SK-N-SH treated with all-trans-retinoic acid at 6 μM for 48 hours (cell line): ENCODE measurements at regions not wholly inside any gene's neighbourhood (a gene's known extent, or its start where the extent isn't known, plus 50 kb on each side); places are given as distances from the start of the nearest gene placed in this dataset.

Source experiments
- CSDC2 ChIP-seq: fragments of 250-450 bp; sonication (Bioruptor Pico); IDR thresholded peaks from 2 replicates; pipeline ENCODE4 v1.5.0; 2020; ENCODE audit warnings: mild to moderate bottlenecking, moderate library complexity
- PATZ1 ChIP-seq: fragments of 250-450 bp; sonication (Bioruptor Pico); IDR thresholded peaks from 2 replicates; pipeline ENCODE4 v1.8.0; 2020; ENCODE audit warnings: mild to moderate bottlenecking, moderate library complexity, borderline replicate concordance
- RARB ChIP-seq: fragments of 250-450 bp; sonication (Bioruptor Pico); IDR thresholded peaks from 2 replicates; pipeline ENCODE4 v1.8.0; 2021; ENCODE audit warnings: mild to moderate bottlenecking, moderate library complexity
- SNAI2 ChIP-seq: fragments of 250-450 bp; sonication (Bioruptor Pico); IDR thresholded peaks from 2 replicates; pipeline ENCODE4 v1.5.0; 2020; ENCODE audit warnings: mild to moderate bottlenecking, moderate library complexity
- TCF4 ChIP-seq: fragments of 250-450 bp; sonication (Bioruptor Pico); IDR thresholded peaks from 2 replicates; pipeline ENCODE4 v1.8.0; 2021; ENCODE audit warnings: mild to moderate bottlenecking, moderate library complexity, borderline replicate concordance
- ZFP3 ChIP-seq: fragments of 250-450 bp; sonication (Bioruptor Pico); IDR thresholded peaks from 2 replicates; pipeline ENCODE4 v1.5.0; 2020; ENCODE audit warnings: mild to moderate bottlenecking, moderate library complexity
- ZNF565 ChIP-seq: fragments of 450-650 bp; formaldehyde crosslinking; conservative IDR thresholded peaks from 2 replicates; pipeline ENCODE4 v1.5.0; 2020; ENCODE audit warnings: low read depth, mild to moderate bottlenecking, moderate library complexity
- ZNF70 ChIP-seq: fragments of 450-650 bp; formaldehyde crosslinking; IDR thresholded peaks from 2 replicates; pipeline ENCODE4 v1.5.0; 2020; ENCODE audit warnings: mild to moderate bottlenecking, moderate library complexity
- ZNF8 ChIP-seq: fragments of 450-650 bp; formaldehyde crosslinking; IDR thresholded peaks from 2 replicates; pipeline ENCODE4 v1.5.0; 2020; ENCODE audit warnings: mild to moderate bottlenecking, moderate library complexity
- TF ChIP-seq, protein P1 (sequence below): fragments of 250-450 bp; sonication (Bioruptor Pico); IDR thresholded peaks from 2 replicates; pipeline ENCODE4 v1.8.0; 2021; ENCODE audit warnings: low read depth, mild to moderate bottlenecking, moderate library complexity, borderline replicate concordance
- TF ChIP-seq, protein P2 (sequence below): fragments of 250-450 bp; sonication (Bioruptor Pico); IDR thresholded peaks from 2 replicates; pipeline ENCODE4 v1.5.0; 2020; ENCODE audit warnings: mild to moderate bottlenecking, moderate library complexity

DNA sequence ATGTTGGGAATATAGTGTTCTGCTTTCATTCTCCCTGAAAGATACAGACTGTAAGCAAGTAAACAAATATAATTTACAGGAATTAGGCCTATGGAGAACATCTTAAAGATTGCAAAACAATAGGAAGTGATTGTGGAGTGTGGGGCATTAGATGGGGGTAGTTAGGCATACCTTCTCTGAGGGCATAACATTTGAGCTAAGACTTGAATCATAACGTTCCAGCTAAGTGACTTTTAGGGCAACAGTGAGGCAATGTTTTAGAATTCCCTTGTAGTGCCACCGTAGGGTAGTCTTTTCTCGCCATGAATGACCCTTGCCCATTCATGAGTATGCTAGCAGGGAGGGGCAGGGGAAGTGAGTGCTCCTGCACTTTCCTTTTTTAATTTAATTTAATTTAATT is 173.3 kb downstream of the SPATA31D1 start:
- TF ChIP-seq ZFP3 (CRISPR knock-in tag): no peak
- TF ChIP-seq, protein P1, sequence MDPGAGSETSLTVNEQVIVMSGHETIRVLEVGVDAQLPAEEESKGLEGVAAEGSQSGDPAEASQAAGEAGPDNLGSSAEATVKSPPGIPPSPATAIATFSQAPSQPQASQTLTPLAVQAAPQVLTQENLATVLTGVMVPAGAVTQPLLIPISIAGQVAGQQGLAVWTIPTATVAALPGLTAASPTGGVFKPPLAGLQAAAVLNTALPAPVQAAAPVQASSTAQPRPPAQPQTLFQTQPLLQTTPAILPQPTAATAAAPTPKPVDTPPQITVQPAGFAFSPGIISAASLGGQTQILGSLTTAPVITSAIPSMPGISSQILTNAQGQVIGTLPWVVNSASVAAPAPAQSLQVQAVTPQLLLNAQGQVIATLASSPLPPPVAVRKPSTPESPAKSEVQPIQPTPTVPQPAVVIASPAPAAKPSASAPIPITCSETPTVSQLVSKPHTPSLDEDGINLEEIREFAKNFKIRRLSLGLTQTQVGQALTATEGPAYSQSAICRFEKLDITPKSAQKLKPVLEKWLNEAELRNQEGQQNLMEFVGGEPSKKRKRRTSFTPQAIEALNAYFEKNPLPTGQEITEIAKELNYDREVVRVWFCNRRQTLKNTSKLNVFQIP (CRISPR knock-in tag): no peak
- TF ChIP-seq SNAI2 (CRISPR knock-in tag): no peak
- TF ChIP-seq, protein P2, sequence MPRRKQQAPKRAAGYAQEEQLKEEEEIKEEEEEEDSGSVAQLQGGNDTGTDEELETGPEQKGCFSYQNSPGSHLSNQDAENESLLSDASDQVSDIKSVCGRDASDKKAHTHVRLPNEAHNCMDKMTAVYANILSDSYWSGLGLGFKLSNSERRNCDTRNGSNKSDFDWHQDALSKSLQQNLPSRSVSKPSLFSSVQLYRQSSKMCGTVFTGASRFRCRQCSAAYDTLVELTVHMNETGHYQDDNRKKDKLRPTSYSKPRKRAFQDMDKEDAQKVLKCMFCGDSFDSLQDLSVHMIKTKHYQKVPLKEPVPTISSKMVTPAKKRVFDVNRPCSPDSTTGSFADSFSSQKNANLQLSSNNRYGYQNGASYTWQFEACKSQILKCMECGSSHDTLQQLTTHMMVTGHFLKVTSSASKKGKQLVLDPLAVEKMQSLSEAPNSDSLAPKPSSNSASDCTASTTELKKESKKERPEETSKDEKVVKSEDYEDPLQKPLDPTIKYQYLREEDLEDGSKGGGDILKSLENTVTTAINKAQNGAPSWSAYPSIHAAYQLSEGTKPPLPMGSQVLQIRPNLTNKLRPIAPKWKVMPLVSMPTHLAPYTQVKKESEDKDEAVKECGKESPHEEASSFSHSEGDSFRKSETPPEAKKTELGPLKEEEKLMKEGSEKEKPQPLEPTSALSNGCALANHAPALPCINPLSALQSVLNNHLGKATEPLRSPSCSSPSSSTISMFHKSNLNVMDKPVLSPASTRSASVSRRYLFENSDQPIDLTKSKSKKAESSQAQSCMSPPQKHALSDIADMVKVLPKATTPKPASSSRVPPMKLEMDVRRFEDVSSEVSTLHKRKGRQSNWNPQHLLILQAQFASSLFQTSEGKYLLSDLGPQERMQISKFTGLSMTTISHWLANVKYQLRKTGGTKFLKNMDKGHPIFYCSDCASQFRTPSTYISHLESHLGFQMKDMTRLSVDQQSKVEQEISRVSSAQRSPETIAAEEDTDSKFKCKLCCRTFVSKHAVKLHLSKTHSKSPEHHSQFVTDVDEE (CRISPR knock-in tag): no peak
- TF ChIP-seq ZNF565 (CRISPR knock-in tag): no peak
- no peak for TF ChIP-seq PATZ1
- TF ChIP-seq ZNF70: no peak
- no peak for TF ChIP-seq RARB (CRISPR knock-in tag)
- TF ChIP-seq ZNF8 (CRISPR knock-in tag): no peak
- TF ChIP-seq TCF4: no peak
- TF ChIP-seq CSDC2 (CRISPR knock-in tag): no peak
